Vagina (tissue), 2 donors: ENCODE measurements at regions not wholly inside any gene's neighbourhood (a gene's known extent, or its start where the extent isn't known, plus 50 kb on each side); places are given as distances from the start of the nearest gene placed in this dataset.

Experiments used
- DNase-seq, 2 donors: peaks; one replicate each; pipeline ENCODE4 v3.0.0-alpha.2; 2017; ENCODE audit errors: extremely low spot score in 2 of 2
- H3K27ac ChIP-seq: fragments of 200-600 bp; sonication (generic); one replicate; pipeline ENCODE4 v1.5.1; 2019
- H3K27me3 ChIP-seq: fragments of 200-600 bp; sonication (generic); one replicate; pipeline ENCODE4 v1.5.1; 2019
- H3K36me3 ChIP-seq, 2 donors: fragments of 200-600 bp; sonication (generic); one replicate each; pipeline ENCODE4 v1.5.1; 2017 to 2019
- H3K4me1 ChIP-seq: fragments of 200-600 bp; sonication (generic); one replicate; pipeline ENCODE4 v1.5.1; 2019
- H3K4me3 ChIP-seq, 2 donors: fragments of 200-600 bp; sonication (generic); 1 replicate in 1 of 2; 2 replicates in 1 of 2; pipeline ENCODE4 v1.5.1; 2016 to 2019
- H3K9me3 ChIP-seq: fragments of 200-600 bp; sonication (generic); one replicate; pipeline ENCODE4 v1.5.1; 2019
- CTCF ChIP-seq, 3 experiments: fragments of 450-650 bp in 2 of 3; fragments of 200-600 bp in 1 of 3; sonication (generic) in 1 of 3; IDR thresholded peaks; one replicate each; pipeline ENCODE4 v1.5.1; 2017 to 2019; ENCODE audit warnings: antibody characterized with exemption in 3 of 3, mild to moderate bottlenecking in 2 of 3, moderate library complexity in 2 of 3
- POLR2A ChIP-seq, 2 donors: fragments of 450-650 bp; IDR thresholded peaks; one replicate each; pipeline ENCODE4 v1.6.1; 2017; ENCODE audit warnings: antibody characterized with exemption in 2 of 2, mild to moderate bottlenecking in 2 of 2, moderate library complexity in 2 of 2
- POLR2AphosphoS5 ChIP-seq, 2 donors: sonication (generic); formaldehyde crosslinking; IDR thresholded peaks; one replicate each; pipeline ENCODE4 v1.9.0; 2017; ENCODE audit warnings: antibody characterized with exemption in 2 of 2, mild to moderate bottlenecking in 2 of 2, low read depth in 1 of 2; ENCODE audit not compliant: insufficient read depth in 1 of 2
- intact Hi-C: fragments of 100-400 bp; cut with DNase I; formaldehyde crosslinking; loops from one replicate; pipeline ENCODE4 v1.15.1; 2023

DNA sequence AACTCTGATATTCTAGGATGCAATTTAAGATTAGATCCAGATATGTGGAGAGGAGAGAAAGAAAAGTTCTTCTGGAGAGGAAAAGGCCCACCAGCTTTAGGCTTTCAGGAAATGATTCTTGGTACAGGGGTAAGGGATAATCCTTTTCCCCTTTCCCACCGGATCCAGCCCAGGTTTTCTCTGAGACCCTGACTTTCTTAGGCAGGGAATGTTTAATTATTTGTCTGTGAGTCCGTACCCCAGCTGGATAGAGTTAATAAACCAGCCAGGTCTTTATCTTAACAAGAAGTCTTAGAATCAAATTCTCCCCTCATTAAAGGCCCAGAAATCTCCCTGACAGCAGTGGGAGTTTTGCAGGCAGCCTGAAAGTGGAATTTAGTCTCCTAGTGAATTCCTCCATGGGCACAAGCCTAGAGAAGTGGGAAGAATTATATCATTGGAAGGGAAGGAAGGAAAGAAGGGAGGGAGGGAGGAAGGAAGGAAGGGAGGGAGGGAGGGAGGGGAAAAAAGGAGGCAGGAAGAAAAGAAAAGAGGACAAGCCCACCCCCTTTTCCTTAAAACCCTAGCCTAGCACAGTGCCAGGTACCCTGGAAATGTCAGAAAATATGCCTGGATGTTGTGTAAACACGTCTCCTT is 189.0 kb downstream of the PLPP3 start:
- H3K27ac ChIP-seq: no peak overlapping the region
- no peak for TF ChIP-seq POLR2A (IDR thresholded peaks at IDR 0.05)
- no peak for TF ChIP-seq POLR2AphosphoS5 (IDR thresholded peaks at IDR 0.05; ENCODE audit: insufficient read depth in 1 of 2, low read depth in 1 of 2)
- no peak for TF ChIP-seq CTCF (IDR thresholded peaks at IDR 0.05)
- intact Hi-C loops: no loop called here
- H3K4me3 ChIP-seq: no peak overlapping the region
- no peaks in the 10 kb centered on the region for H3K27me3 ChIP-seq
- H3K4me1 ChIP-seq: no peaks in the 10 kb centered on the region
- no peaks in the 10 kb centered on the region for H3K36me3 ChIP-seq
- no peak for DNase-seq
- H3K9me3 ChIP-seq: no peaks in the 10 kb centered on the region

DNA sequence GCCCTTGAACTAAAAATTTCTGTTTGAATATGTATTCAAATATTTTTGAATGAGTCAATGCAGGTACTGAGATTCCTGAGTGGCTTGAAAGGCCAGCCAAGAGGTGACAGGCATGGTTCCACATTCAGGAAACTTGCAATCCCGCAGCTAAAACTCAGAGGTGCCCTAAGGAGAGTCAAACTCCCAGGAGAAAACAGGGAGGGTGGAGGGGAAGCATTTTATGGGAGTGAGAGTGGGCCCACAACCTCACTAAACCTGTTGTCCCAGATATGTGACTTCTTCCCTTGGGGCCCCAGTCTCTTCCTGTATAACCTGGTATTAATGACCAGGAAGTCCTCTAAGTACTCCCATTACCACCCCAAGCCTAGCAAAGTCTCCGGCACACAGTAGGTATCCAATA is 189.6 kb downstream of the PLPP3 start:
- Histone ChIP-seq H3K9me3 (no peaks in the 10 kb centered on the region), H3K4me3 (no peak overlapping the region), H3K27me3 (no peaks in the 10 kb centered on the region), H3K27ac (no peak overlapping the region), H3K4me1 (no peaks in the 10 kb centered on the region), H3K36me3 (no peaks in the 10 kb centered on the region)
- no peak for TF ChIP-seq POLR2A (IDR thresholded peaks at IDR 0.05)
- no peak for TF ChIP-seq CTCF (IDR thresholded peaks at IDR 0.05)
- TF ChIP-seq POLR2AphosphoS5 (IDR thresholded peaks at IDR 0.05; ENCODE audit: insufficient read depth in 1 of 2, low read depth in 1 of 2): no peak
- intact Hi-C loops: no loop called here
- DNase-seq: no peak

GRCh38 chr1:56387071-56387740 is 192.2 kb downstream of the PLPP3 start:
- no peak overlapping the region for H3K27ac ChIP-seq
- no peak overlapping the region for H3K4me3 ChIP-seq
- no peaks in the 10 kb centered on the region for H3K27me3 ChIP-seq
- no peaks in the 10 kb centered on the region for H3K9me3 ChIP-seq
- TF ChIP-seq CTCF (IDR thresholded peaks at IDR 0.05) (no peak), POLR2A (IDR thresholded peaks at IDR 0.05) (no peak), POLR2AphosphoS5 (IDR thresholded peaks at IDR 0.05; ENCODE audit: insufficient read depth in 1 of 2, low read depth in 1 of 2) (no peak)
- H3K4me1 ChIP-seq: no peaks in the 10 kb centered on the region
- DNase-seq: no peak
- intact Hi-C loops: no loop called here
- H3K36me3 ChIP-seq: no peaks in the 10 kb centered on the region

DNA sequence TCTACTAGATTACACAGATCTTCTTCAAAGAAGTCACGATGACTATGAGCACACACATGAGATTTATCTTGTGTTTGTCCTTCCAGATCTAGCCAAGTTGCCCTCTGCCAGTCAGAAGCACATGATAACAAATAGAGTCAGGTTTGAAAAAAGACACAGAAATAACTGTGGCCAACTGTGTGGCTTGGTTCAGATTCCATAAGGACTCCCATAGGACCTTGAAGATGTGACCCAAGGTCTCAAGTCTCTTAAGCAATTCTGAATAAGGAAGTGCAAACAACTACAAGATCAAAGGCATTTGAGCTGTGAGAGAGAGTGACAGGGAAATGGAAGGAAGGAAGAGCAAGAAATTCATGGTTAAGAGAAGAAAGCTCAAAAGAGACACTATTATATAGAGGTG is 194.0 kb downstream of the PLPP3 start:
- Histone ChIP-seq H3K4me3 (no peak overlapping the region), H3K27ac (no peak overlapping the region), H3K4me1 (no peaks in the 10 kb centered on the region), H3K27me3 (no peaks in the 10 kb centered on the region), H3K9me3 (no peaks in the 10 kb centered on the region), H3K36me3 (no peaks in the 10 kb centered on the region)
- no peak for TF ChIP-seq POLR2AphosphoS5 (IDR thresholded peaks at IDR 0.05; ENCODE audit: insufficient read depth in 1 of 2, low read depth in 1 of 2)
- TF ChIP-seq CTCF (IDR thresholded peaks at IDR 0.05): no peak
- TF ChIP-seq POLR2A (IDR thresholded peaks at IDR 0.05): no peak
- intact Hi-C loops: no loop called here
- no peak for DNase-seq

DNA sequence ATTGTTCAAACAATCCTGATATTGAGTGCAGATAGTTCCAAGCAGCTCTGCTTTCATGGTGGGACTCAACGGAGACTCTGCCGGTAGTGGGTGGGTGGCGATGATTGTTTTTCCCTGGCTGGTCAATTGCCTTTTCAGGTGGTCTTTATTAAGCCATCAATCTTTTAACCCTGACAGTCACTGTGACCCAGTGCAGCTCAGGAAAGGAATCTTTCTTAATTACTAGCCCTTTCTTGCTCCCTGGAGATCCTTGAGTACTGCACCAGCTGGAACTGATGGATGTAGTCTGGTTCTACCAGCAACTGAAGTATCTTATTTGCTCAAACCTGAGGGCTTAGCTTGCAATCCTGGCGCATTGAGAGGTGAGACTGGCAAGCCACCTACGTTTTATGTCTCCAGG is 196.4 kb downstream of the PLPP3 start:
- Histone ChIP-seq H3K4me1 (peaks cover 12% of the 10 kb centered on the region), H3K9me3 (no peaks in the 10 kb centered on the region), H3K36me3 (no peaks in the 10 kb centered on the region), H3K27ac (no peak overlapping the region), H3K27me3 (no peaks in the 10 kb centered on the region), H3K4me3 (no peak overlapping the region)
- TF ChIP-seq POLR2AphosphoS5 (IDR thresholded peaks at IDR 0.05; ENCODE audit: insufficient read depth in 1 of 2, low read depth in 1 of 2) (no peak), POLR2A (IDR thresholded peaks at IDR 0.05) (no peak), CTCF (IDR thresholded peaks at IDR 0.05) (no peak)
- intact Hi-C loops: no loop called here
- no peak for DNase-seq
